NCI-H1694 (cell line): ENCODE measurements at regions not wholly inside any gene's neighbourhood (a gene's known extent, or its start where the extent isn't known, plus 50 kb on each side); places are given as distances from the start of the nearest gene placed in this dataset.

ENCODE experiments used
- DNase-seq: peaks from one replicate; lab custom pipeline; 2025; lab: John Stamatoyannopoulos, UW

DNA sequence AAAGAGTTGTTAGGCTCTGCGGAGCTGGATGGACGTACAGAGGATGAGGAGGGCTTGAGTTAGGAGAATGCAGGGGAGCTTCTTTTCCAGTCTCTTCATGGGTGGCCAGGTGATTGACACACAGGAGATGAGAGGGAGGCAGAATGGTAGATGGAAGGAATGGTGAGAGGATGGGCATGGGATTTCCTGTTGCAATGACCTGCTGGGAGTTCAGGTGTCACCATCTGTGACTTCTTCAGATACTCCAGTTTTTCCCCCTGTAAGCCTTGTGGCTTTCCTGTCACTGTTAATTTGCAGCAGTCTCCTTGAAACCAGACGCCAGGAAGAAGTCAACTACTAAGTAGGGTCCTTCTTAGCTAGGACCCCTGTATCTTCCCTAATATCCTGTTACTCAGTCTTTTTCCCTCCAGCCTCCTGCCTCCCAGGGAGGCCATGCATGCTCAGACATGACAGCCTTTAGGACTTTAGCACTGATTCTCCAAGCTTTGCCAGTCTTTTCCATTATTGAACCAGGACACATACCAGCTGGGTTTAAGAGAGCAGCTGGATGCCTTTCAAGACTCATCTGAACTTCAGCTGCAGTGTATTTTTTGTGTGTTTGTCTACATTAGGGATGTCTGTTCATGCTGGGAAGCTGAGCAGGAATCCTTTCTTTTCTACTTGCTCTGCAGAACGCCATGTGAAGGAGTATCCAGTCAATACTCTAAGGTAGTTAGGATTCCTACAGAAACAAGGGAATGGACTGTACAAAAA is 67.2 kb upstream of the CD180 start:
- no peak for DNase-seq

- no peak for DNase-seq
Observed at GRCh38 chr5:67262956-67263355, 66.4 kb upstream of the CD180 start.

DNA sequence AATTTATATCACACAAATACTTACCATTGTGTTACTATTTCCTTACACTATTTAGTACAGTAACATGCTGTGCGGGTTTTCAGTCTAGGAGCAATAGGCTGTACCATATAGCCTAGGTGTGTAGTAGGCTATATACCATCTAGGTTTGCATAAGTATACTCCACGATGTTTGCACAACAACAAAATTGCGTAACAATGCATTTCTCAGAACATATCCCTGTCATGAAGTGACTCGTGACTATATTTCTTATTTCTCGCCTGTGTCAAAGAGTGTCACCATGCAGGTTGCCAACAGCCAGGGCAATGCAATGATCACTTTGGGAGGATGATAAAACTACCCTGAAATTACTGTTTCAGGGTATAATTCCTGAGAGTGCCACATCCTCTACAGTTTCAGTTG is 65.6 kb upstream of the CD180 start:
- no peak for DNase-seq

DNA sequence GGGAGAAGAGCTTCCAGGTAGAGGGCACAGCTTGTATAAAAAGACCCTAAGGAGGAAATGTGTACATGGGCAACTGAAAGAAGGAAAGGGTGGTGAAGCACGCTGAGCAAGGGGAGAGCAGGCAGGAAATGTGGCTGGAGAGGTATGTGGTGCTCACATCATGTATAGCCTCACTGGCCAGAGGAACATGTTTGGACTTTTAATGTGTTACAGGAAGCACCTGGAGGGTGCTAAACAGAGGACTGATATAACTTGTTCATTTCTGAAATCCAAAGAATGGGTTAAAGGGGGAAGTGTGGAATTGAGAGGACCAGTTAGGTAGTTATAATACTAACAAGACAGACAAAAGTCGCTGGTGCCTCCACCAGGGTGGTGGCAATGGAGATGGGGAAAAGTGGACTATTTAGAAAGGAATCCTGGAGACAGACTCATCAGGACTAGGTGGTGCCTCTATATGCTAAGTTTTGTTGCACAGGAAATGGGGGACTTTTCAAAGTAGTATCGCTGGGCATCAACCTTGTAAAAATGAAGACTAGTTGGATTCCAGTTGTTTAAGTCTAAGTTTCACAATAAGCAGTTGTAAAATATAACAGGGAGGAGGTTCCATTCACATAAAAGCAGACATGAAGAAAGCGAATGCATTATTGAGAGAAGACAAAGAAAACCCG is 63.1 kb upstream of the CD180 start:
- no peak for DNase-seq

GRCh38 chr5:67257500-67257899 is 60.9 kb upstream of the CD180 start:
- no peak for DNase-seq

DNA sequence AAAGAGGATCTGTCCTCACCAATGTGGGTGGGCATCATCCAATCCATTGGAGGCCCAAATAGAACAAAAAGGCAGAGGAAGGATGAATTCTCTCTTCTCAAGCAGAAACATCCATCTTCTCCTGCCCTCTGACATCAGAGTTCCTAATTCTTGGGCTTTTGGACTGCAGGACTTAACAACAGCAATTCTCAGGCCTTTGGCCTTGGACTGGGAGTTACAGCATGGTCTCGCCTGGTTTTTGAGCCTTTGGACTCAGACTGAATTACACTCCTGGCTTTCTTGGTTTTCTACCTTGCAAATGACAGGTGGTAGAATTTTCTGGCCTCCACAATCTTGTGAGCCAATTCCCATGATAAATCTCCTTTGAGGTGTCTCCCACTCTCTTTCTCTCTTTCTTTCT is 60.5 kb upstream of the CD180 start:
- DNase-seq, result no peak

GRCh38 chr5:67255881-67256280 is 59.3 kb upstream of the CD180 start:
- DNase-seq, result no peak

DNA sequence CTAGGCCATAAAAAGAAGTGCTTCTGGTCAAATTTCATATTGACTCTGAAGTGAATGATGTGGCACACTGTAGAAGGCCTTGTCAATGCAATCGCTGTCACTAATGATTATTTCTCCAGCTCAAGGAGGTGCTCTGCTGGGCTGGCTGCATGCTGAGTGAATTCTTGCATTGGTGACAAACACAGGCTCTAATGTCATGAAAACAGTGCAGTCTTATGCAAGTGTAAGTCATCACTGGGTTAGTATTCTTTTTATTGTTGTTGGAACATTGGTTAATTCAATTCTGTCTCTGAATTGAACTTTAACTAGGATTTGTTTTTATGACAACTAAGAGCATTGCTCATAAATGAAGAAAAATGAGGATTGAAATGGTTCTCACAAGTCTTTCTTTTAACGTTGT is 57.3 kb upstream of the CD180 start:
- DNase-seq, result no peak

DNA sequence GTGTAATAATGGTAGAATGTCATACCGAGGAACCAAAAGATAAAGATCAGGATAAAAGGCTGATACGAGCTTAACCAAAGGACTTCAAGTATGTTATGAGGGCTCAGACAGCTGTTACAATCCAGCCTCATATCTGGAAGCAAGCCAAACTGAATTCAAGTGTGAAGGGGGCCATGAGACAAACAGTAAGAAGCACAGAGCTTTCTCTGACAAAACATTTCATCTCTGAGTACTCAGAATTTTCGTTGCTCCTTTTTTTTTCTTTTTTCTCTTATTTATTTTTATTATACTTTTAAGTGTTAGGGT is 52.9 kb upstream of the CD180 start:
- DNase-seq, result no peak

DNA sequence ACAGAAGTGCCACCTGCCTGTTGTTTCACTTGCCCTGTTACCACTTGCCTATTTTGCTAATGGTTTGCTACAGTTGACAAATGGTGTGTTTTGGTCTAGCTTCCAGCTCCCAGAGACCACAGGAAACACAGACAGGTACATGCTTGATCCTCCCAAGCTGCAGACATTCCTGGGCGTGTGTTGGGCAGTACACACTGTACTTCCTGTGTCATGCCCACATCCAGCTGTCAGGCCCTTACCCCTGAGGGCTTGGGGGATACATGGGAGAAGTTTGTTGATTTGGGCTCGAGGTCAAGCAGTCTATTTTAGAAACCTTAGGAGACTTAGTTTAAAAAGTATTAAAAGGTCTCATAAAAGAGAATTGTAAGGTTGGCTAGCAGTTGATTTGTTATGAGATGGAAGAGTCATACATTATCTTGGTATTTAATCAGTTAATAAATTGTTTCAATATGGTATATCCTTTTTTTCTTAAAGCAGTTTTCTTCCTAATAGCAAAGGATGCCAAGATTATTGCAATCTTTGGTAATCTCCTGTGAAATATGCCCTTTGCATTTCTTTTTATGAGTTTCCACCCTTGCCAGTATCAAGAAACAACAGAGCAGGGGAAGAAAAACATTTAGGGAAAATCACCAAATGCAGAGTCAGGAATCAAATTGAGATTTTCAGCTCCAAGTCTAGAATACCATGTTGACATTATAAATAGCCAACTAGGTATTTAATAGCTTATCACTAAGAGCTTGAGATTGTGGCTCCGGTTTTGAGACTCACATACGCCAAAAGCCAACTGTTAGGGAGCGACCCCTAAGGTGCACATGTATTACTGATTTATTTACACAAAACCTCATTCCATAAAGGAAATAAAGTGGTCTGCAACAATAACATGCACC is 52.3 kb upstream of the CD180 start:
- no peak for DNase-seq

DNA sequence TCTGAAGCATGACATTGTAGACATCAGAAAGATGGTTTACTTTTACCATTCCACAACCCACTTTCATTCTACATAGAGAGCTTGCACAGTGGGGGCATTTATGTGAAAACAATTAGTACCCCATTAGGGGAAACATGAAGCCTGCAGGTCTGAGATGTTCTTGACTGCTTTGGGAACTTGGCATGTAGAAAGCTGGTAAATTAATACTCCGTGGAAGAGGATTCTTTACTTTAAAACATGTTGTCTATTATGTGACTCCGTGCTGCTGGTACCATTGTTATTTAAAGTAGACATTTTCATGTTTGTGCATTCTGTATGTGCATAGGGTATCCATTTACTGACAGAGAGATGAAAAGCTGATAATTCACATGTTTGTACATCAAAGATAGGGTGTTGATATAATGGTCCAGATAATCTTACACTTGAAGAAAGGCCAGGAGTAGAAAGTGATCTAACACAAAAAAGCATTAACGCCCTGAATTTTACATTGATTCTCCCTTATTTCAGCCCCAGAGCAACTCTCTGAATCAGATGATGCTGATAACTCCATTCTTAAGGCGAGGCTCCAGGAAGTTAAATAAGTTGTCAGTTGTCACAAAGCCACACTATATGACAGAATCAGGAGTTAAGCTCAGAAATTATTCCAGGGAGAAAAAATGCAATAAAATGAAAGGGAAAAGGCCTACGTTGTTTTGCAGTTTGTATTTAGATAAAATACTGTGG is 50.1 kb upstream of the CD180 start:
- no peak for DNase-seq
